ENCODE measurements at regions not wholly inside any gene's neighbourhood (a gene's known extent, or its start where the extent isn't known, plus 50 kb on each side); places are given as distances from the start of the nearest gene placed in this dataset.

DNA sequence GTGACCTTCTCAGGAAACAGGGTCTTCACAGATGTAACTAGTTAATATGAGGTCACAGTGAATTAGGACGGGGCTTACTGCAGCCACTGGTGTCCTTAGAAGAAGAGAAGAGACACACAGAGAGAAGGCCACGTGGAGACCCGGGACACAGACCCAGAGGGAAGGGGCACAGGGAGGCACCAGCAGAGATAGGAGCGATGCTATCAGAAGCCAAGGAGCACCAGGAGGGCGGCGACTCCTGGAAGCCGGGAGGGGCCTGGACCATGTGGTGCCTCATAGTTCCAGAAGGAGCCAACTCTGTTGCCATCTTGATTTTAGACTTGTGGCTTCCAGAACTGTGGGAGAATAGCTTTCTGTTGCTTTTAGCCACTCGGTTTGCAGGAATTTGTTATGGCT, 505.9 kb downstream of the TCERG1L start:
- DNase-seq (ENCODE audit: low read depth, low spot score), result no peak
- no peak overlapping the region for H3K4me3 ChIP-seq (ENCODE audit: low read depth, low read length)
- TF ChIP-seq, protein P1, sequence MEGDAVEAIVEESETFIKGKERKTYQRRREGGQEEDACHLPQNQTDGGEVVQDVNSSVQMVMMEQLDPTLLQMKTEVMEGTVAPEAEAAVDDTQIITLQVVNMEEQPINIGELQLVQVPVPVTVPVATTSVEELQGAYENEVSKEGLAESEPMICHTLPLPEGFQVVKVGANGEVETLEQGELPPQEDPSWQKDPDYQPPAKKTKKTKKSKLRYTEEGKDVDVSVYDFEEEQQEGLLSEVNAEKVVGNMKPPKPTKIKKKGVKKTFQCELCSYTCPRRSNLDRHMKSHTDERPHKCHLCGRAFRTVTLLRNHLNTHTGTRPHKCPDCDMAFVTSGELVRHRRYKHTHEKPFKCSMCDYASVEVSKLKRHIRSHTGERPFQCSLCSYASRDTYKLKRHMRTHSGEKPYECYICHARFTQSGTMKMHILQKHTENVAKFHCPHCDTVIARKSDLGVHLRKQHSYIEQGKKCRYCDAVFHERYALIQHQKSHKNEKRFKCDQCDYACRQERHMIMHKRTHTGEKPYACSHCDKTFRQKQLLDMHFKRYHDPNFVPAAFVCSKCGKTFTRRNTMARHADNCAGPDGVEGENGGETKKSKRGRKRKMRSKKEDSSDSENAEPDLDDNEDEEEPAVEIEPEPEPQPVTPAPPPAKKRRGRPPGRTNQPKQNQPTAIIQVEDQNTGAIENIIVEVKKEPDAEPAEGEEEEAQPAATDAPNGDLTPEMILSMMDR (IDR thresholded peaks at IDR 0.05; ENCODE audit: insufficient read depth, low read length, missing control alignments), result no peak
- ChIA-PET POLR2A (no interaction called here), CTCF (no interaction called here)

DNA sequence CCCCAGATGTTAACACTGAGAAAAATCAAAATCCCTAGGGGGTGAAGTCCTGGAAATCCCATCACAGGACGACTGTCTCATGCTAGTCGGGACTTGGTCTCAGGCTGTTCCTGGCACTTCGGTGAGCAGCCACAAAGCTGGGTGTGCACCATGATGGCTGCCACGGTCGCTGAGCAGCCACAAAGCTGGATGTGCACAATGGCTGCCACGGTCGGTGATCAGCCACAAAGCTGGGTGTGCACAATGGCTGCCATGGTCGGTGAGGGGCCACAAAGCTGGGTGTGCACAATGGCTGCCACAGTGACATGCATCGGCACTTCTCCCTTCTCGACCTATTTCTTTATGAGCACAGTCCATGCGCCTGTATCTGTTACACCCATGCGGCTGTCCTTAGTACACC, 505.1 kb downstream of the TCERG1L start:
- CTCF ChIA-PET, result no interaction called here

DNA sequence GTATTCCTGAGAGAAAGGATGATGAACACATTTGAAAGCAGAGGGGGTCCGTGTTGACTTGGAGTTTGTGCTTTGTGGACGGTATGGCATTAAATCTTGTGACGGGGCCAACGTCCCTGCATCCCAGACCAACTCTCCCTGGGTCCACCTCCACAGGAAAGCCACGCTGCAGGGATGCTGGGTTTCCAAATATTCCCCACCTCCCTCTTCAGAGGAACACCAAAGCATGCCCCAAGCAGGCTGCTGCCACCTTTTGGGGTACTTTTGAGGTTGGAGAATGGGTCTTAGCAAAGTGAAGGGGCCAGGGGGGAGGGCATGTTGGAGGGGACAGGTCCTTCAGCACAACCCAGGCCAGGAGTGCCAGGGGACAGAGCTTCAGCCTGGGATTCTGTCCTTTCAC, 504.4 kb downstream of the TCERG1L start:
- TF ChIP-seq, protein P1 (IDR thresholded peaks at IDR 0.05; ENCODE audit: insufficient read depth, low read length, missing control alignments), result no peak
- DNase-seq (ENCODE audit: low read depth, low spot score), result no peak
- ChIA-PET POLR2A (no interaction called here), CTCF (no interaction called here)
- H3K4me3 ChIP-seq (ENCODE audit: low read depth, low read length), result no peak overlapping the region

More for the DNA sequence above, 505.1 kb downstream of the TCERG1L start:
- DNase-seq (ENCODE audit: low read depth, low spot score), result no peak
- TF ChIP-seq, protein P1 (IDR thresholded peaks at IDR 0.05; ENCODE audit: insufficient read depth, low read length, missing control alignments), result no peak
- H3K4me3 ChIP-seq (ENCODE audit: low read depth, low read length), result no peak overlapping the region
- POLR2A ChIA-PET, result no interaction called here

DNA sequence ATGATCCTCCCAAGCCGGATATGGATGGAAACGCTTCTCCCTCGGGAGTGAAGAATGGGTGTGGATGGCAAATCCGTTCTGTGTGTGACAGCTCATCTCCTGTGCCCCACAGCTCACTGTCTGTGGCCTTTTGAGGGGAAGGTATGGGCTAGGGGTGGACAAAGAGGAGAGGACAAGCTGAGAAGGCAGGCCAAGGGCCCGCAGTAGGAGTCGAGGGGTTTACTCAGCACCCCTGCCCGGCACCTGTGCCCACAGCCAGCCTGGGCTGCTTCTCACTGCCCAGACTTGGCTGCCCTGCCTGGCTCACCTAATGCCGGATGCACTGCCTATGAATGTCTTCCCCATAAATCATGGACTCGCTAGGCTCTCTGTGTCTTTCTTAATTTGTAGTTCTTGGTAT, 503.8 kb downstream of the TCERG1L start:
- POLR2A ChIA-PET, result no interaction called here
- no peak overlapping the region for H3K4me3 ChIP-seq (ENCODE audit: low read depth, low read length)
- no peak for DNase-seq (ENCODE audit: low read depth, low spot score)
- TF ChIP-seq, protein P1 (IDR thresholded peaks at IDR 0.05; ENCODE audit: insufficient read depth, low read length, missing control alignments), result no peak
- CTCF ChIA-PET, result no interaction called here

DNA sequence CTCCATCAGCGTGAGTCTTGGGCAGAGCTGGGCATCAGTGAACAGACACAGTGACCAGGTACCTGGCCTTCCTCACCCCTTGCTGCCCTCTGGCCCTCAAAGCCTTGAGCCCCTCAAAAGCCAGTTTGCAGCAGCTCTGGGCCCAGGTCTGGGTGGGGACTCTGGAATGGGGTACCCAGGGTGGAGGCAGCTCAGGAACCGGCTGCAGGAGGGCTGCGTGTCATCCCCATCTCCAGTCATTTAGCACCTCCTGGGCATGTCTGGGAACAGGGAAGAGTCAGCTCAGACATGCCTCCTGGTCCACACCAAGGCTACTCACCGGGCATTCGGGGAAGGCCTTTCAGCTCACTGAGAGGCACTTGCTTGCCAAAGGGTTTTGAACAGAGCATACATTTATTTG, 503.3 kb downstream of the TCERG1L start:
- CTCF ChIA-PET, result no interaction called here
- DNase-seq (ENCODE audit: low read depth, low spot score), result no peak
- POLR2A ChIA-PET, result no interaction called here
- H3K4me3 ChIP-seq (ENCODE audit: low read depth, low read length), result no peak overlapping the region
- TF ChIP-seq, protein P1 (IDR thresholded peaks at IDR 0.05; ENCODE audit: insufficient read depth, low read length, missing control alignments), result no peak

DNA sequence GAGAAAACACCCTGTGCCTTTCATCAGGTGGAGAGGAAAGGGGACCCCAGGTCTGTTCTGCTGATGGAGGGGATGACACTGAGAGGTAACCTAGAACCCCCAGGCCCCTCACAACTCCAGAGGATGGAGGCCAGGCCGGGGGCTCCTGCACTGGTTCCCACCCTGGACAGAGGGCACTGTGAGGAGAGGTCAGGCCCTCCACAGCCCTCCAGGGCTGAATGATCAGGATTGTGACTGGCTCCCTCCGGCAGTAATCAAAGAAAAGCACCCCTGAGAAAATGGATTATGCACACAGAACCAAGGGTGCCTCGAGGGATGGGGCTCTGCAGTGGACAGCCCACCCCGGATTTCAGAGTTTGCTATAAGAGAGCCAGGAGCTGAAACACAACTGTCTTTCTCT, 502.8 kb downstream of the TCERG1L start:
- no peak for DNase-seq (ENCODE audit: low read depth, low spot score)
- TF ChIP-seq, protein P1 (IDR thresholded peaks at IDR 0.05; ENCODE audit: insufficient read depth, low read length, missing control alignments), result no peak
- no peak overlapping the region for H3K4me3 ChIP-seq (ENCODE audit: low read depth, low read length)
- ChIA-PET CTCF (no interaction called here), POLR2A (no interaction called here)
